ENCODE measurements at regions not wholly inside any gene's neighbourhood (a gene's known extent, or its start where the extent isn't known, plus 50 kb on each side); places are given as distances from the start of the nearest gene placed in this dataset.

DNA sequence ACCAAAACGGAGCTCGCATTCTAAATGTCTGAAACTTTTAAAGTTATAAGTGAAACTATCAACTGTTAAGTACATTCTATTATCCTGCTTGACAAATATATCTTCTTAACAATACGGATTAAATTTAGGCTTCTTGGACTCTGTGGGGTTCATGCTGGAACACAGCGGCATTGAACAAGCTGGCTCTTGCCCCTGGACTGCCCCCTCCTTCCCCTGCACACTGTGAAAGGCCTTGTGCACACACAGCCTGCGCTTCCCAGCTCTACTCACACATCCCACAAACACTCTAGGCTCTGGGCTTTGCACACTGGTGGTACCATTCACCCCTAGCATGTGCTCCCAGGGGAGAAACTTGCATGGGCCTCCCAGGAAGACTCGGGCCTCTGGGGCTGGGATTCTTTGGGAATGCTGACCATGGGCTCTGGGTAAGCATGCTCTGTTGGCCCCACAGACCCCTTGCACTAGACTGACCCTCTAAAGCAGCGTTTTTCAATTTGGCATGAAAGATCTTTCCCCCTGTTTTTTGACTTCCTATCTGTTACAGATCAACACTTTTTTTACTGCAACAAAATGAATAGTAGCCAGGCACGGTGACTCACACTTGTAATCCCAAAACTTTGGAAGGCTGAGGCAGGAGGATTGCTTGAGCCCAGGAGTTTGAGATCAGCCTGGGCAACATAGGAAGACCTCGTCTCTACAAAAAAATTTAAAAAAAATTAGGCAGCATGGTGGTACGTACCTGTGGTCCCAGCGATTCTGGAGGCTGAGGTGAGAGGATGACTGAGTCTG is 96.2 kb upstream of the CPM start:
- TF ChIP-seq, protein P1, sequence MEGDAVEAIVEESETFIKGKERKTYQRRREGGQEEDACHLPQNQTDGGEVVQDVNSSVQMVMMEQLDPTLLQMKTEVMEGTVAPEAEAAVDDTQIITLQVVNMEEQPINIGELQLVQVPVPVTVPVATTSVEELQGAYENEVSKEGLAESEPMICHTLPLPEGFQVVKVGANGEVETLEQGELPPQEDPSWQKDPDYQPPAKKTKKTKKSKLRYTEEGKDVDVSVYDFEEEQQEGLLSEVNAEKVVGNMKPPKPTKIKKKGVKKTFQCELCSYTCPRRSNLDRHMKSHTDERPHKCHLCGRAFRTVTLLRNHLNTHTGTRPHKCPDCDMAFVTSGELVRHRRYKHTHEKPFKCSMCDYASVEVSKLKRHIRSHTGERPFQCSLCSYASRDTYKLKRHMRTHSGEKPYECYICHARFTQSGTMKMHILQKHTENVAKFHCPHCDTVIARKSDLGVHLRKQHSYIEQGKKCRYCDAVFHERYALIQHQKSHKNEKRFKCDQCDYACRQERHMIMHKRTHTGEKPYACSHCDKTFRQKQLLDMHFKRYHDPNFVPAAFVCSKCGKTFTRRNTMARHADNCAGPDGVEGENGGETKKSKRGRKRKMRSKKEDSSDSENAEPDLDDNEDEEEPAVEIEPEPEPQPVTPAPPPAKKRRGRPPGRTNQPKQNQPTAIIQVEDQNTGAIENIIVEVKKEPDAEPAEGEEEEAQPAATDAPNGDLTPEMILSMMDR (IDR thresholded peaks at IDR 0.05) = no peak
- TF ChIP-seq POLR2A (IDR thresholded peaks at IDR 0.05) = no peak
